Neural cell (in vitro differentiated cells): ENCODE measurements at regions not wholly inside any gene's neighbourhood (a gene's known extent, or its start where the extent isn't known, plus 50 kb on each side); places are given as distances from the start of the nearest gene placed in this dataset.

Experiments used
- H2AFZ ChIP-seq: fragments of 200-600, 300-800 bp; sonication (generic), shearing (Covaris generic); 2 replicates; pipeline ENCODE4 v1.6.0; 2014; ENCODE audit warnings: low read depth, mild to moderate bottlenecking, antibody characterized with exemption, low read length, moderate library complexity
- H3F3A ChIP-seq: fragments of 200-600 bp; shearing (Covaris generic); 2 replicates; pipeline ENCODE4 v1.6.1; 2016; ENCODE audit warnings: mild to moderate bottlenecking, moderate library complexity, mixed read lengths, antibody characterized with exemption, low read length; ENCODE audit not compliant: insufficient read depth, poor library complexity, severe bottlenecking
- H3K27ac ChIP-seq: fragments of 200-600, 300-800 bp; sonication (generic), shearing (Covaris generic); 2 replicates; pipeline ENCODE4 v1.5.1; 2014; ENCODE audit warnings: mild to moderate bottlenecking, low read length, moderate library complexity
- H3K27me3 ChIP-seq: fragments of 300-800, 200-600 bp; sonication (generic), shearing (Covaris generic); 2 replicates; pipeline ENCODE4 v1.6.0; 2014; ENCODE audit warnings: mild to moderate bottlenecking, low read depth, low read length, moderate library complexity; ENCODE audit not compliant: insufficient read depth
- H3K36me3 ChIP-seq: fragments of 300-800, 200-600 bp; sonication (generic), shearing (Covaris generic); 2 replicates; pipeline ENCODE4 v1.5.1; 2014; ENCODE audit warnings: mild to moderate bottlenecking, antibody characterized with exemption, low read length, moderate library complexity; ENCODE audit not compliant: insufficient read depth
- H3K4me2 ChIP-seq: fragments of 300-800, 200-600 bp; sonication (generic), shearing (Covaris generic); 2 replicates; pipeline ENCODE4 v1.6.0; 2014; ENCODE audit warnings: mild to moderate bottlenecking, low read length
- H3K4me3 ChIP-seq: fragments of 300-800, 200-600 bp; sonication (generic), shearing (Covaris generic); 2 replicates; pipeline ENCODE4 v1.5.1; 2014; ENCODE audit warnings: mild to moderate bottlenecking, low read length, moderate library complexity
- H3K79me2 ChIP-seq: fragments of 200-600 bp; shearing (Covaris generic); replicated peaks from 2 replicates; pipeline ENCODE4 v1.6.0; 2014; ENCODE audit warnings: mild to moderate bottlenecking, low read length, moderate library complexity; ENCODE audit not compliant: insufficient read depth
- H3K9ac ChIP-seq: fragments of 300-800, 200-600 bp; sonication (generic), shearing (Covaris generic); 2 replicates; pipeline ENCODE4 v1.6.1; 2016; ENCODE audit warnings: mild to moderate bottlenecking, low read length, mixed read lengths
- H3K9me2 ChIP-seq: fragments of 200-600 bp; shearing (Covaris generic); 2 replicates; pipeline ENCODE4 v1.6.1; 2016; ENCODE audit warnings: mild to moderate bottlenecking, low read length, mixed read lengths; ENCODE audit not compliant: insufficient read depth
- H3K9me3 ChIP-seq: fragments of 200-600, 300-800 bp; sonication (generic), shearing (Covaris generic); 2 replicates; pipeline ENCODE4 v1.6.1; 2016; ENCODE audit warnings: mild to moderate bottlenecking, mixed run types, low read length, moderate library complexity, mixed read lengths
- H4K20me1 ChIP-seq: fragments of 200-600 bp; shearing (Covaris generic); 2 replicates; pipeline ENCODE4 v1.6.1; 2016; ENCODE audit warnings: mild to moderate bottlenecking, mixed run types; ENCODE audit not compliant: insufficient read depth
- EP300 ChIP-seq: fragments of 450-650 bp; conservative IDR thresholded peaks from 2 replicates; pipeline ENCODE4 v1.6.1; 2014; ENCODE audit warnings: antibody characterized with exemption, mild to moderate bottlenecking, moderate library complexity; ENCODE audit not compliant: poor library complexity, severe bottlenecking
- EZH2 ChIP-seq: fragments of 200-600, 300-800 bp; shearing (Covaris generic), sonication (generic); IDR thresholded peaks from 2 replicates; pipeline ENCODE4 v1.6.1; 2014; ENCODE audit warnings: antibody characterized with exemption, low read length, borderline replicate concordance, mild to moderate bottlenecking; ENCODE audit not compliant: insufficient read depth, poor library complexity, severe bottlenecking
- MXI1 ChIP-seq: fragments of 450-650 bp; conservative IDR thresholded peaks from 2 replicates; pipeline ENCODE4 v1.6.1; 2014; ENCODE audit warnings: antibody characterized with exemption, mild to moderate bottlenecking; ENCODE audit not compliant: poor library complexity, severe bottlenecking
- POLR2AphosphoS5 ChIP-seq: IDR thresholded peaks from 2 replicates; pipeline ENCODE4 v1.6.1; 2012
- RAD21 ChIP-seq: fragments of 450-650 bp; conservative IDR thresholded peaks from 2 replicates; pipeline ENCODE4 v1.6.1; 2014; ENCODE audit warnings: antibody characterized with exemption, mild to moderate bottlenecking, moderate library complexity
- SMC3 ChIP-seq: fragments of 450-650 bp; conservative IDR thresholded peaks from 2 replicates; pipeline ENCODE4 v1.6.1; 2014; ENCODE audit warnings: antibody characterized with exemption, mild to moderate bottlenecking, moderate library complexity; ENCODE audit not compliant: poor library complexity
- TAF1 ChIP-seq: IDR thresholded peaks from 2 replicates; pipeline ENCODE4 v1.6.1; 2012; ENCODE audit warnings: low read depth
- TF ChIP-seq, protein P1 (sequence below): IDR thresholded peaks from 2 replicates; pipeline ENCODE4 v1.6.1; 2012; ENCODE audit warnings: borderline replicate concordance
- TF ChIP-seq, protein P2 (sequence below): fragments of 450-650 bp; IDR thresholded peaks from 2 replicates; pipeline ENCODE4 v1.5.1; 2014; ENCODE audit warnings: antibody characterized with exemption, mild to moderate bottlenecking, moderate library complexity; ENCODE audit not compliant: poor library complexity, severe bottlenecking

DNA sequence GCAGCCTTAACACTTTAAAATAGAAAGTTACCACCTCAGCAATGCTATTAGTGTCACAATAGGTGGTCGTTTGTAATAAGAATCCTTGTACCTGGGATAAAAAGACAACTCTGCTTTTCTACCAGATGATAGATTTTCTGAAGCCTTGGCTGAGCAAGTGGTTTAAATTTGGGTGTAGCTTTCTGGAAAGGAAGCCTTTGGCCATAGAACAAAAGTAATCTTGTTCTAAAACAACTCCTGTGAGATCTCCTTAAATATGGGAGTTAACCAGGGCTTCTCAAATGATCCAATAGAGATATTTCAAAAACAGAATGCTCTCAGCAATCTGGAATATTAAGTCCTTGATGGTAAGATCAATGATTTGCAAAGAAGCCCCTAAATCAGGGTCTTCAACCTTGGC lies 261.6 kb downstream of the ZNF516 start:
- Histone ChIP-seq H3K9me2 (no peaks in the 10 kb centered on the region), H3K4me2 (no peak overlapping the region), H3K9me3 (no peaks in the 10 kb centered on the region), H3K27ac (no peak overlapping the region), H4K20me1 (no peaks in the 10 kb centered on the region), H3K4me3 (no peak overlapping the region), H3F3A (no peaks in the 10 kb centered on the region), H2AFZ (no peak overlapping the region), H3K9ac (no peak overlapping the region), H3K36me3 (no peaks in the 10 kb centered on the region), H3K79me2 (no peaks in the 10 kb centered on the region), H3K27me3 (no peaks in the 10 kb centered on the region)
- TF ChIP-seq EP300 (no peak), TAF1 (no peak), POLR2AphosphoS5 (no peak), SMC3 (no peak), EZH2 (no peak)
- TF ChIP-seq, protein P1, sequence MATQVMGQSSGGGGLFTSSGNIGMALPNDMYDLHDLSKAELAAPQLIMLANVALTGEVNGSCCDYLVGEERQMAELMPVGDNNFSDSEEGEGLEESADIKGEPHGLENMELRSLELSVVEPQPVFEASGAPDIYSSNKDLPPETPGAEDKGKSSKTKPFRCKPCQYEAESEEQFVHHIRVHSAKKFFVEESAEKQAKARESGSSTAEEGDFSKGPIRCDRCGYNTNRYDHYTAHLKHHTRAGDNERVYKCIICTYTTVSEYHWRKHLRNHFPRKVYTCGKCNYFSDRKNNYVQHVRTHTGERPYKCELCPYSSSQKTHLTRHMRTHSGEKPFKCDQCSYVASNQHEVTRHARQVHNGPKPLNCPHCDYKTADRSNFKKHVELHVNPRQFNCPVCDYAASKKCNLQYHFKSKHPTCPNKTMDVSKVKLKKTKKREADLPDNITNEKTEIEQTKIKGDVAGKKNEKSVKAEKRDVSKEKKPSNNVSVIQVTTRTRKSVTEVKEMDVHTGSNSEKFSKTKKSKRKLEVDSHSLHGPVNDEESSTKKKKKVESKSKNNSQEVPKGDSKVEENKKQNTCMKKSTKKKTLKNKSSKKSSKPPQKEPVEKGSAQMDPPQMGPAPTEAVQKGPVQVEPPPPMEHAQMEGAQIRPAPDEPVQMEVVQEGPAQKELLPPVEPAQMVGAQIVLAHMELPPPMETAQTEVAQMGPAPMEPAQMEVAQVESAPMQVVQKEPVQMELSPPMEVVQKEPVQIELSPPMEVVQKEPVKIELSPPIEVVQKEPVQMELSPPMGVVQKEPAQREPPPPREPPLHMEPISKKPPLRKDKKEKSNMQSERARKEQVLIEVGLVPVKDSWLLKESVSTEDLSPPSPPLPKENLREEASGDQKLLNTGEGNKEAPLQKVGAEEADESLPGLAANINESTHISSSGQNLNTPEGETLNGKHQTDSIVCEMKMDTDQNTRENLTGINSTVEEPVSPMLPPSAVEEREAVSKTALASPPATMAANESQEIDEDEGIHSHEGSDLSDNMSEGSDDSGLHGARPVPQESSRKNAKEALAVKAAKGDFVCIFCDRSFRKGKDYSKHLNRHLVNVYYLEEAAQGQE = no peak

DNA sequence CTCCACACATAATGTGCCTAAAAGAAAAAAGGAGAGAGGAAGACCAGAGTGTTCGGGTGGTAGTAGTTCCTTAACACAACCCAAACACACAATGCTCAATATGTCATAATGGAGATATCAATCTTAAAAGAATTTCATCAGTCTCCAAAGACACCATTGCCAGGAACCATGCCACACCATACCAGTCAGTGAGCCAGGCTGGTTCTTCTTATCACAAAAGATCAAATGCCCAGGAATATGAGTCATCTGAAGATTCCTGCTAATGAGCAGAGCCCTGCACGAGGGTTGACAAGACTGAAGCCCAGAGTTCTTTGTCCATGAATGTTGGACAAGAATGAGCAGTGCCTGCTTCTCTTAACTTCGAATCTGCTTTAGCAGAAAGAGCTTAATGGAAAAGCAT lies 262.3 kb downstream of the ZNF516 start:
- no peaks in the 10 kb centered on the region for H3K79me2 ChIP-seq
- H3K9me2 ChIP-seq = no peaks in the 10 kb centered on the region
- H3K27me3 ChIP-seq = no peaks in the 10 kb centered on the region
- no peak overlapping the region for H3K27ac ChIP-seq
- H3K9ac ChIP-seq = no peak overlapping the region
- H2AFZ ChIP-seq = no peak overlapping the region
- H3F3A ChIP-seq = no peaks in the 10 kb centered on the region
- H4K20me1 ChIP-seq = no peaks in the 10 kb centered on the region
- H3K4me2 ChIP-seq = no peak overlapping the region
- TF ChIP-seq RAD21 (no peak), EZH2 (no peak), EP300 (no peak), POLR2AphosphoS5 (no peak), TAF1 (no peak), SMC3 (no peak), MXI1 (no peak)
- TF ChIP-seq, protein P2, sequence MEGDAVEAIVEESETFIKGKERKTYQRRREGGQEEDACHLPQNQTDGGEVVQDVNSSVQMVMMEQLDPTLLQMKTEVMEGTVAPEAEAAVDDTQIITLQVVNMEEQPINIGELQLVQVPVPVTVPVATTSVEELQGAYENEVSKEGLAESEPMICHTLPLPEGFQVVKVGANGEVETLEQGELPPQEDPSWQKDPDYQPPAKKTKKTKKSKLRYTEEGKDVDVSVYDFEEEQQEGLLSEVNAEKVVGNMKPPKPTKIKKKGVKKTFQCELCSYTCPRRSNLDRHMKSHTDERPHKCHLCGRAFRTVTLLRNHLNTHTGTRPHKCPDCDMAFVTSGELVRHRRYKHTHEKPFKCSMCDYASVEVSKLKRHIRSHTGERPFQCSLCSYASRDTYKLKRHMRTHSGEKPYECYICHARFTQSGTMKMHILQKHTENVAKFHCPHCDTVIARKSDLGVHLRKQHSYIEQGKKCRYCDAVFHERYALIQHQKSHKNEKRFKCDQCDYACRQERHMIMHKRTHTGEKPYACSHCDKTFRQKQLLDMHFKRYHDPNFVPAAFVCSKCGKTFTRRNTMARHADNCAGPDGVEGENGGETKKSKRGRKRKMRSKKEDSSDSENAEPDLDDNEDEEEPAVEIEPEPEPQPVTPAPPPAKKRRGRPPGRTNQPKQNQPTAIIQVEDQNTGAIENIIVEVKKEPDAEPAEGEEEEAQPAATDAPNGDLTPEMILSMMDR = no peak
- TF ChIP-seq, protein P1 = no peak
- H3K36me3 ChIP-seq = no peaks in the 10 kb centered on the region
- no peaks in the 10 kb centered on the region for H3K9me3 ChIP-seq
- no peak overlapping the region for H3K4me3 ChIP-seq
